DMS114 treated with DMSO at 0.1 percent for 48 hours (cell line): ENCODE measurements at regions not wholly inside any gene's neighbourhood (a gene's known extent, or its start where the extent isn't known, plus 50 kb on each side); places are given as distances from the start of the nearest gene placed in this dataset.

Source experiments
- DNase-seq: peaks from one replicate; lab custom pipeline; 2025; ENCODE audit not compliant: unreplicated experiment; lab: John Stamatoyannopoulos, UW

- no peak for DNase-seq
These were observed 726.5 kb upstream of the ADAMTS5 start for GRCh38 chr21:27693376-27693775.

- DNase-seq: no peak
These were observed 724.6 kb upstream of the ADAMTS5 start for GRCh38 chr21:27691516-27691915.

GRCh38 chr21:27691006-27691405 is 724.1 kb upstream of the ADAMTS5 start:
- DNase-seq: no peak

- no peak for DNase-seq
These were observed 723.5 kb upstream of the ADAMTS5 start for GRCh38 chr21:27690426-27690825.

GRCh38 chr21:27688773-27689172 is 721.9 kb upstream of the ADAMTS5 start:
- DNase-seq: no peak

GRCh38 chr21:27683292-27683691 is 716.4 kb upstream of the ADAMTS5 start:
- no peak for DNase-seq

GRCh38 chr21:27681841-27682240 is 715.0 kb upstream of the ADAMTS5 start:
- DNase-seq: no peak

GRCh38 chr21:27681038-27681437 is 714.1 kb upstream of the ADAMTS5 start:
- no peak for DNase-seq

- DNase-seq: no peak
These were observed 713.3 kb upstream of the ADAMTS5 start for GRCh38 chr21:27680181-27680580.

- DNase-seq: no peak
These were observed 711.6 kb upstream of the ADAMTS5 start for GRCh38 chr21:27678511-27678910.

GRCh38 chr21:27677546-27677945 is 710.7 kb upstream of the ADAMTS5 start:
- no peak for DNase-seq

- DNase-seq: no peak
These were observed 708.4 kb upstream of the ADAMTS5 start for GRCh38 chr21:27675306-27675705.

GRCh38 chr21:27674041-27674615 is 707.2 kb upstream of the ADAMTS5 start:
- no peak for DNase-seq

GRCh38 chr21:27673581-27673980 is 706.7 kb upstream of the ADAMTS5 start:
- DNase-seq: no peak

- DNase-seq: no peak
These were observed 704.3 kb upstream of the ADAMTS5 start for GRCh38 chr21:27671207-27671606.

- no peak for DNase-seq
These were observed 686.6 kb upstream of the ADAMTS5 start for GRCh38 chr21:27653481-27653880.

- no peak for DNase-seq
These were observed 682.9 kb upstream of the ADAMTS5 start for GRCh38 chr21:27649762-27650161.

- DNase-seq: no peak
These were observed 682.4 kb upstream of the ADAMTS5 start for GRCh38 chr21:27649323-27649722.

- DNase-seq: no peak
These were observed 681.7 kb upstream of the ADAMTS5 start for GRCh38 chr21:27648560-27648959.

- DNase-seq: no peak
These were observed 681.0 kb upstream of the ADAMTS5 start for GRCh38 chr21:27647921-27648320.

GRCh38 chr21:27647401-27647800 is 680.5 kb upstream of the ADAMTS5 start:
- no peak for DNase-seq

GRCh38 chr21:27646691-27647090 is 679.8 kb upstream of the ADAMTS5 start:
- no peak for DNase-seq

GRCh38 chr21:27646056-27646455 is 679.2 kb upstream of the ADAMTS5 start:
- DNase-seq: no peak

GRCh38 chr21:27645285-27645684 is 678.4 kb upstream of the ADAMTS5 start:
- no peak for DNase-seq
